Heart left ventricle (tissue), 16 donors: ENCODE measurements at regions not wholly inside any gene's neighbourhood (a gene's known extent, or its start where the extent isn't known, plus 50 kb on each side); places are given as distances from the start of the nearest gene placed in this dataset.

Experiments used
- ATAC-seq, 4 donors: fragments of 200-7000 bp; cut with Tn5 transposase; one replicate each; pipeline ENCODE4 v1.9.1; 2020 to 2022; ENCODE audit warnings: moderate library complexity in 4 of 4, mild to moderate bottlenecking in 3 of 4, moderate number of reproducible peaks in 1 of 4
- DNase-seq, 5 donors: peaks; one replicate each; pipeline ENCODE4 v3.0.0-alpha.2; 2020
- H3K27ac ChIP-seq, 12 donors: fragments of 200-600 bp; sonication (generic) in 4 of 12; one replicate each; pipeline versions ENCODE4 v1.5.0 to v1.8.0; 2016 to 2022; ENCODE audit warnings: mild to moderate bottlenecking in 2 of 12
- H3K27me3 ChIP-seq, 9 donors: fragments of 200-600 bp; sonication (generic) in 2 of 9; one replicate each; pipeline versions ENCODE4 v1.5.1 to v1.8.0; 2016 to 2022; ENCODE audit warnings: mild to moderate bottlenecking in 3 of 9
- H3K36me3 ChIP-seq, 9 donors: fragments of 200-600 bp; sonication (generic) in 2 of 9; one replicate each; pipeline versions ENCODE4 v1.5.0 to v1.8.0; 2018 to 2022; ENCODE audit warnings: mild to moderate bottlenecking in 2 of 9
- H3K4me1 ChIP-seq, 12 donors: fragments of 200-600 bp; sonication (generic) in 4 of 12; one replicate each; pipeline versions ENCODE4 v1.5.0 to v1.8.0; 2016 to 2022; ENCODE audit warnings: mild to moderate bottlenecking in 3 of 12
- H3K4me3 ChIP-seq, 12 donors: fragments of 200-600 bp; sonication (generic) in 4 of 12; one replicate each; pipeline versions ENCODE4 v1.5.0 to v1.8.0; 2017 to 2022; ENCODE audit warnings: mild to moderate bottlenecking in 9 of 12, moderate library complexity in 4 of 12
- H3K9me3 ChIP-seq, 12 donors: fragments of 200-600 bp; sonication (generic) in 4 of 12; one replicate each; pipeline versions ENCODE4 v1.5.0 to v1.8.0; 2016 to 2022; ENCODE audit warnings: mild to moderate bottlenecking in 1 of 12
- POLR2A ChIP-seq, 2 donors: fragments of 450-650 bp; IDR thresholded peaks; one replicate each; pipeline ENCODE4 v1.6.1; 2017; ENCODE audit warnings: antibody characterized with exemption in 2 of 2, mild to moderate bottlenecking in 2 of 2, moderate library complexity in 2 of 2
- WGBS, 4 donors: extraction: QIAGEN DNeasy Blood & Tissue Kit in 2 of 4; methylation state at CpG; one replicate each; pipeline versions ENCODE4 v1.1.5 to v1.1.7; 2013 to 2018; 5-methylcytosine and 5-hydroxymethylcytosine counted together
- intact Hi-C, 10 donors: fragments of 100-400 bp; cut with DNase I; formaldehyde crosslinking; loops; one replicate each; pipeline versions ENCODE4 v1.11.1 to v1.14.2; 2022
- TF ChIP-seq, protein P1 (sequence below), 12 donors: fragments of 200-600 bp; sonication (generic) in 4 of 12; IDR thresholded peaks; one replicate each; pipeline versions ENCODE4 v1.5.0 to v1.8.0; 2018 to 2022; ENCODE audit warnings: antibody characterized with exemption in 12 of 12, mild to moderate bottlenecking in 5 of 12
- donor health status: ischemic (EF 13 %, LVEDD 7.1; RV severe dilation, severe dysfunction).
- donor health status: healthy with polysubstance abuse.
- donor health status: DM: no; HTN: yes; CAD: no.
- donor health status: DM: no; HTN: no; CAD: no.
- donor health status: ischemic (EF 25% LVEDD 6.9; RV normal size, moderate dysfunction).
- donor health status: ischemic (EF 25% LVEDD 5.7; RV mildly dilated, moderate dysfunction).
- donor health status: healthy.
- donor health status: DM: yes; HTN: yes; CAD: no.
- donor health status: ischemic (EF 35%, LVEDD 5.7; RV mildly dilated, moderate dysfunction).
- donor health status: nonischemic (EF 11% LVEDD 7.7; RV severe dilation, severe dysfunction).
- donor health status: DM: yes; HTN: yes; CAD: no.
- donor health status: PGD.
- donor health status: ischemic (EF 29% LVEDD 5.4; RV normal size, mild dysfunction).
- donor health status: nonischemic (EF 23%, LVEDD 6.1; RV moderate dilation, normal function).

DNA sequence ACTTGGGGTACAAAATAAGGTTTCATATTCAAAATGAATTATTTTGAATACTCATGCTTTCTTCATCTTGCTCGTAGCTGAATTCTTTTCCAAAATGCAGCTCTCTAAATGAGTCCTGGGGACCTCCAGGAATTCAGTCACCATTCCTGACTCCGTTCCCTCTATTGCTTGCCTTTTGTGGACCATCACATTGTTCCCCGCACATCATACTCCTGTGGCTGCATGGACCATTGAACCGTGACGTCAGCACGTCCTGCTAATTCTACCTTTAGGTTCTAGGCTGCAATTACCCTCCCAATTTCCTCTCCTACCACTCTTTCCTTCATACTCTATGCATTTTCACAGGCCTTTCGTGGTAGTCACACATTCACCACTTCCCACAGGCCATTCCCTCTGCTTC lies 173.1 kb upstream of the ID4 start:
- Histone ChIP-seq H3K27ac (no peak overlapping the region), H3K4me3 (no peak overlapping the region), H3K36me3 (no peaks in the 10 kb centered on the region), H3K9me3 (no peaks in the 10 kb centered on the region), H3K4me1 (peaks cover 0 to 11% (median 1%) of the 10 kb centered on the region in 12 donors), H3K27me3 (peaks cover 0 to 5% (median 0%) of the 10 kb centered on the region in 9 donors)
- ATAC-seq (no peak), DNase-seq (no peak)
- 86 to 88% (median 87%) methylated on average over 7 of the region's 7 CpGs for WGBS, 4 donors
- intact Hi-C loops: no loop called here
- TF ChIP-seq, protein P1, sequence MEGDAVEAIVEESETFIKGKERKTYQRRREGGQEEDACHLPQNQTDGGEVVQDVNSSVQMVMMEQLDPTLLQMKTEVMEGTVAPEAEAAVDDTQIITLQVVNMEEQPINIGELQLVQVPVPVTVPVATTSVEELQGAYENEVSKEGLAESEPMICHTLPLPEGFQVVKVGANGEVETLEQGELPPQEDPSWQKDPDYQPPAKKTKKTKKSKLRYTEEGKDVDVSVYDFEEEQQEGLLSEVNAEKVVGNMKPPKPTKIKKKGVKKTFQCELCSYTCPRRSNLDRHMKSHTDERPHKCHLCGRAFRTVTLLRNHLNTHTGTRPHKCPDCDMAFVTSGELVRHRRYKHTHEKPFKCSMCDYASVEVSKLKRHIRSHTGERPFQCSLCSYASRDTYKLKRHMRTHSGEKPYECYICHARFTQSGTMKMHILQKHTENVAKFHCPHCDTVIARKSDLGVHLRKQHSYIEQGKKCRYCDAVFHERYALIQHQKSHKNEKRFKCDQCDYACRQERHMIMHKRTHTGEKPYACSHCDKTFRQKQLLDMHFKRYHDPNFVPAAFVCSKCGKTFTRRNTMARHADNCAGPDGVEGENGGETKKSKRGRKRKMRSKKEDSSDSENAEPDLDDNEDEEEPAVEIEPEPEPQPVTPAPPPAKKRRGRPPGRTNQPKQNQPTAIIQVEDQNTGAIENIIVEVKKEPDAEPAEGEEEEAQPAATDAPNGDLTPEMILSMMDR (IDR thresholded peaks at IDR 0.05): no peak
- no peak for TF ChIP-seq POLR2A (IDR thresholded peaks at IDR 0.05)

DNA sequence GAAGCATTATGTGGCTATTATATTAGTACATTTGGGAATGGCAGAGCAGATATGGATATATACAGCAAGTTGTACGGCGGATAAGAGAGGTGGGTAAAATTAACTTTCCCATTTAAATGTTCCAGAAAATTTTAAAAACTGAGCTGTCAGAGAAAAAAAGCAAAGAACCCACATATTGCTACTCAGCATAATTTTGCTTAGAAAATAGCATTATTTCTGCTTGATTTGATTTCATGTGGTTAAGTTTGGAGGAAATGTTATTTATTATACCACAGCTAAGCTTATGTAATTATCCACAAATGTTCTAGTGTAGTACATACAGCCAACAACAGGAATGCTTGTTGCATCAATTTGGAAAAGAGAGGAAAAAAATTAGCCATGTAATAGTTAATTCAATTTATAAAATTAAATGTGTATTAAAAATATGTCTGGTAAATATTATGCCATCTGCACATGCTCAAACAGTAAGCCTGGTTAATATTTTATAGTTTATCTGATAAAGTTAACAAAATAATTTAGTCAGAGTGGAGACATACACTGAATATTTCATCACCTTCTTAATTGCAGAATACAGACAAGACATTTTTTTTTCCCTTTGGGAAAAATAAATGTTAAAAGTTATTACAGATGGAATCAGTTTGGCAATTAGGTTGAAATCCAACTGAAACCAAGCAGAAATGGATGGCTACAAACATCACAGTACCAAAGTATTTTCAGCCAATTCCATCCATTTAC lies 172.1 kb upstream of the ID4 start:
- no peaks in the 10 kb centered on the region for H3K36me3 ChIP-seq
- H3K27ac ChIP-seq: no peak overlapping the region
- no peak for TF ChIP-seq POLR2A (IDR thresholded peaks at IDR 0.05)
- TF ChIP-seq, protein P1 (IDR thresholded peaks at IDR 0.05): no peak

DNA sequence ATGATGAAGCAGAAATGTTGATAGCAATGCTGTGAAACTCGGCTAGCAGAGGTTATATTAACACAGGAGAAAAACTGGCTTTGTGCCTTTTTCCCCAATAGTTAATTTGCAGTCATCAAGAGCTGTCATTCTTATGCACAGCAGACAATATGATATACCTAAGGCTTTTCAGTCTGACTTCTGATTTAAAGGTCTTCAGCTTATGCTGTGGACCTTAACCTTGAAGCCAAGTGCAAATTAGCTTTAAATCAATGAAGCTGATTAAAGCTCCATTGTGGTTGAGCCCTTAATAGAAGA lies 171.6 kb upstream of the ID4 start:
- Histone ChIP-seq H3K27me3 (peaks cover 0 to 1% (median 0%) of the 10 kb centered on the region in 9 donors), H3K36me3 (no peaks in the 10 kb centered on the region), H3K9me3 (no peaks in the 10 kb centered on the region), H3K4me1 (peaks cover 0 to 15% (median 0%) of the 10 kb centered on the region in 12 donors), H3K27ac (no peak overlapping the region), H3K4me3 (no peak overlapping the region)
- ATAC-seq (no peak), DNase-seq (no peak)
- WGBS, 4 donors: 18 to 44% (median 32%) methylated on average over 1 of the region's 1 CpG
- intact Hi-C loops: no loop called here
- TF ChIP-seq POLR2A (IDR thresholded peaks at IDR 0.05): no peak
- TF ChIP-seq, protein P1 (IDR thresholded peaks at IDR 0.05): no peak

More for the DNA sequence above, 172.1 kb upstream of the ID4 start:
- ATAC-seq: no peak
- peaks cover 0 to 5% (median 0%) of the 10 kb centered on the region in 9 donors for H3K27me3 ChIP-seq
- WGBS, 4 donors: 95 to 98% (median 97%) methylated on average over 2 of the region's 2 CpGs
- H3K4me1 ChIP-seq: peaks cover 0 to 15% (median 0%) of the 10 kb centered on the region in 12 donors
- H3K4me3 ChIP-seq: no peak overlapping the region
- no peaks in the 10 kb centered on the region for H3K9me3 ChIP-seq
- intact Hi-C loops: no loop called here
- no peak for DNase-seq

DNA sequence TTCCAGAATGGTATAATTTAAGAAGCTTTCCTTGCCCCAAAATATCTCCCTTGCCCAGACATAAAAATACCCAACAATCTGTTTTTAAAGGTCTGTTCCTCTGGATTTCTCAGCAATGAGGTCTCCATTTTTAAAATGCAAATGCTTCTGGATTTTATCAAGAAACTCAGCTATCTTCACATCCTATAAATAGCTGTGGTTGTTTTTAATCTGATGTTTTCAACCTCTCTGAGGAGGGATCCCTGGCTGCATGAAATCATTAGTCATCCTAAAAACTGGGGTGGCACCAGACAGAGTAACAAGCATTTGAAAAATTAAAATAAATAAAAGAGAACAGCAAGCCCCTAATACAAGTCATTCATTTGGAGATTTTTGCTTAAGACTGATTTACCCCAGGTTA lies 168.5 kb upstream of the ID4 start:
- Histone ChIP-seq H3K27ac (no peak overlapping the region), H3K27me3 (no peaks in the 10 kb centered on the region), H3K4me1 (peaks cover 0 to 15% (median 0%) of the 10 kb centered on the region in 12 donors), H3K9me3 (no peaks in the 10 kb centered on the region), H3K36me3 (no peaks in the 10 kb centered on the region), H3K4me3 (no peak overlapping the region)
- TF ChIP-seq, protein P1 (IDR thresholded peaks at IDR 0.05): no peak
- TF ChIP-seq POLR2A (IDR thresholded peaks at IDR 0.05): no peak
- no peak for DNase-seq
- ATAC-seq: no peak
- intact Hi-C loops: no loop called here
